ENCODE measurements at regions not wholly inside any gene's neighbourhood (a gene's known extent, or its start where the extent isn't known, plus 50 kb on each side); places are given as distances from the start of the nearest gene placed in this dataset.

GRCh38 chr12:98456576-98457573 lies 58.5 kb upstream of the TMPO start:
- Histone ChIP-seq H3K27me3 (ENCODE audit: insufficient read depth, low read length) (no peaks in the 10 kb centered on the region), H3K4me3 (ENCODE audit: low read depth, low read length, poor library complexity, severe bottlenecking) (no peak overlapping the region), H3K4me2 (ENCODE audit: low read length) (no peak overlapping the region), H3F3A (ENCODE audit: insufficient read depth, low read length) (no peaks in the 10 kb centered on the region), H3K9me2 (ENCODE audit: low read depth, low read length) (no peaks in the 10 kb centered on the region), H3K79me2 (ENCODE audit: insufficient read depth, low read length) (no peaks in the 10 kb centered on the region), H3K27ac (ENCODE audit: low read depth, low read length, poor library complexity, severe bottlenecking) (no peak overlapping the region), H3K9ac (ENCODE audit: low read length) (no peak overlapping the region), H2AFZ (ENCODE audit: low read length) (no peak overlapping the region), H4K20me1 (ENCODE audit: insufficient read depth, low read length) (no peaks in the 10 kb centered on the region), H3K4me1 (ENCODE audit: insufficient read depth, low read length, severe bottlenecking) (no peaks in the 10 kb centered on the region), H3K9me3 (ENCODE audit: low read length) (no peaks in the 10 kb centered on the region), H3K36me3 (ENCODE audit: insufficient read depth, low read length) (no peaks in the 10 kb centered on the region)
- TF ChIP-seq EZH2 (IDR thresholded peaks at IDR 0.05; ENCODE audit: borderline replicate concordance, low read length), result no peak
- TF ChIP-seq, protein P1, sequence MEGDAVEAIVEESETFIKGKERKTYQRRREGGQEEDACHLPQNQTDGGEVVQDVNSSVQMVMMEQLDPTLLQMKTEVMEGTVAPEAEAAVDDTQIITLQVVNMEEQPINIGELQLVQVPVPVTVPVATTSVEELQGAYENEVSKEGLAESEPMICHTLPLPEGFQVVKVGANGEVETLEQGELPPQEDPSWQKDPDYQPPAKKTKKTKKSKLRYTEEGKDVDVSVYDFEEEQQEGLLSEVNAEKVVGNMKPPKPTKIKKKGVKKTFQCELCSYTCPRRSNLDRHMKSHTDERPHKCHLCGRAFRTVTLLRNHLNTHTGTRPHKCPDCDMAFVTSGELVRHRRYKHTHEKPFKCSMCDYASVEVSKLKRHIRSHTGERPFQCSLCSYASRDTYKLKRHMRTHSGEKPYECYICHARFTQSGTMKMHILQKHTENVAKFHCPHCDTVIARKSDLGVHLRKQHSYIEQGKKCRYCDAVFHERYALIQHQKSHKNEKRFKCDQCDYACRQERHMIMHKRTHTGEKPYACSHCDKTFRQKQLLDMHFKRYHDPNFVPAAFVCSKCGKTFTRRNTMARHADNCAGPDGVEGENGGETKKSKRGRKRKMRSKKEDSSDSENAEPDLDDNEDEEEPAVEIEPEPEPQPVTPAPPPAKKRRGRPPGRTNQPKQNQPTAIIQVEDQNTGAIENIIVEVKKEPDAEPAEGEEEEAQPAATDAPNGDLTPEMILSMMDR (IDR thresholded peaks at IDR 0.05; ENCODE audit: low read length), result no peak

DNA sequence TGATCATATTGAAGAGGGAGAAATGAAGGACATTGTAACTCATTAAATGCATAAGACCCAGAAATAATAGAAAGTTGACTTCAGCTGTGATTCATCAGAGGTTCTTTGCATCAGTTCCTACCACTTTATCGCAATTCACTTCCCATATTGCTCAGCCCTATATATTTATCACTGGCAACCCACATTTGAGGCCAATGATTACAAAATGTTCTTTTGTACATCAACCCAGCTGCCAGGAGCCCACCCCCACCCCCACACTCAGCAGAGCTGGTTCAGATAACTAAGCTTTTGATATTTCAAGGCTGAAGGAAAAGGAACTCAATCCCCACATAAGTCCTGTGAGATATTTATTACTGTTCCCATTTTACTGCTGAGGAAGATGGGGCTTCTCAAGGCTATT lies 51.2 kb upstream of the TMPO start:
- H2AFZ ChIP-seq (ENCODE audit: low read length), result no peak overlapping the region
- no peaks in the 10 kb centered on the region for H3K9me2 ChIP-seq (ENCODE audit: low read depth, low read length)
- no peaks in the 10 kb centered on the region for H3K27me3 ChIP-seq (ENCODE audit: insufficient read depth, low read length)
- H3K9me3 ChIP-seq (ENCODE audit: low read length), result no peaks in the 10 kb centered on the region
- no peaks in the 10 kb centered on the region for H3K79me2 ChIP-seq (ENCODE audit: insufficient read depth, low read length)
- H3K27ac ChIP-seq (ENCODE audit: low read depth, low read length, poor library complexity, severe bottlenecking), result no peak overlapping the region
- H3K4me2 ChIP-seq (ENCODE audit: low read length), result no peak overlapping the region
- H3K9ac ChIP-seq (ENCODE audit: low read length), result no peak overlapping the region
- no peak for TF ChIP-seq EZH2 (IDR thresholded peaks at IDR 0.05; ENCODE audit: borderline replicate concordance, low read length)
- TF ChIP-seq, protein P1 (IDR thresholded peaks at IDR 0.05; ENCODE audit: low read length), result no peak
- no peak overlapping the region for H3K4me3 ChIP-seq (ENCODE audit: low read depth, low read length, poor library complexity, severe bottlenecking)
- H4K20me1 ChIP-seq (ENCODE audit: insufficient read depth, low read length), result no peaks in the 10 kb centered on the region
- no peaks in the 10 kb centered on the region for H3K4me1 ChIP-seq (ENCODE audit: insufficient read depth, low read length, severe bottlenecking)
- H3K36me3 ChIP-seq (ENCODE audit: insufficient read depth, low read length), result no peaks in the 10 kb centered on the region
- no peaks in the 10 kb centered on the region for H3F3A ChIP-seq (ENCODE audit: insufficient read depth, low read length)

DNA sequence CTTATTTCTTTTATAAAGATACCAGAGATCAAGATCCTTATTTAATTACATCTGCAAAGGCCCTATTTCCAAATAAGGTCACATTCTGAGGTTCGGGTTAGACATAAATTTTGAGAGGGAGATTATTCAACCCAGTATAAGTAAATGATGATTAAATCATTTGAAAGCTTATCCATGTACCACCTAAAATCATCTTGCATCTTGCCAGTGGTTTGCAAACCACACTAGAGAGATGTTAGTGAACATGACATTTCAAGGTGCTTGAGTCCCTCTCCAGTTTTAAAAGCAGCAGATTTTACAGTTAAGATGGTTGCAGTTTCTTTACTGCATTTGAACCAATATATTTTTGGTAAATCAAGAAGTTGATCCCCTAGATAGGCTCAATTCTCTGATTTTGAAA lies 49.9 kb upstream of the TMPO start:
- H3K4me3 ChIP-seq (ENCODE audit: low read depth, low read length, poor library complexity, severe bottlenecking), result no peak overlapping the region
- H3K4me2 ChIP-seq (ENCODE audit: low read length), result no peak overlapping the region
- H3K27ac ChIP-seq (ENCODE audit: low read depth, low read length, poor library complexity, severe bottlenecking), result no peak overlapping the region
- H3K27me3 ChIP-seq (ENCODE audit: insufficient read depth, low read length), result no peaks in the 10 kb centered on the region
- H3K9ac ChIP-seq (ENCODE audit: low read length), result no peak overlapping the region
- H3K9me3 ChIP-seq (ENCODE audit: low read length), result no peaks in the 10 kb centered on the region
- no peaks in the 10 kb centered on the region for H3F3A ChIP-seq (ENCODE audit: insufficient read depth, low read length)
- H3K9me2 ChIP-seq (ENCODE audit: low read depth, low read length), result no peaks in the 10 kb centered on the region
- TF ChIP-seq, protein P1 (IDR thresholded peaks at IDR 0.05; ENCODE audit: low read length), result no peak
- TF ChIP-seq EZH2 (IDR thresholded peaks at IDR 0.05; ENCODE audit: borderline replicate concordance, low read length), result no peak
- no peak overlapping the region for H2AFZ ChIP-seq (ENCODE audit: low read length)
- no peaks in the 10 kb centered on the region for H3K79me2 ChIP-seq (ENCODE audit: insufficient read depth, low read length)
- no peaks in the 10 kb centered on the region for H3K36me3 ChIP-seq (ENCODE audit: insufficient read depth, low read length)
- H4K20me1 ChIP-seq (ENCODE audit: insufficient read depth, low read length), result no peaks in the 10 kb centered on the region
- no peaks in the 10 kb centered on the region for H3K4me1 ChIP-seq (ENCODE audit: insufficient read depth, low read length, severe bottlenecking)
